NCI-H2029 treated with DMSO at 0.1 percent for 48 hours (cell line): ENCODE measurements at regions not wholly inside any gene's neighbourhood (a gene's known extent, or its start where the extent isn't known, plus 50 kb on each side); places are given as distances from the start of the nearest gene placed in this dataset.
A peak's percentile ranks its signal among the peaks of the same experiment; 100 is the strongest.
"Not testable (repeated sequence)": the region's sequence is repeated elsewhere in the genome, so short reads cannot be mapped to it uniquely, and the experiment has no call there.

Experiments used
- DNase-seq: peaks from one replicate; lab custom pipeline; 2025; lab: John Stamatoyannopoulos, UW

DNA sequence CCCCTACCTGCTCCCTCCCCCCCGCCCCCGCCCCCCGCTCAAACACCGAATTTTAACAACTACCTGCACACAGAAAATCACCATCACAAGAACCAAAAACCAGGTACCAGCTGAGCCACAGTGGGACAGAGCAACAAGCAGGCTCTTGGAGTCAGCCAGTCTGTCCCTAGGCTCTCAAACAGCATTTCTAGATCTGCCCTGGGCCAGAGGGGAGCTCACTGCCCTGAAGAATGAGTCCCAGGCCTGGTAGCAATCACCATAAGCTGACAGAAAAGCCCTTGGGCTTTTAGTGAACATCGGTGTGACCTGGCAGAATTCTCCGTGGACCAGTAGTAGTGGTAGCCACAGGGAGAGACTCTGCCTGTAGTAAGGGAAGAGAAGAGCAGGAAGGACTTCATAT lies 58.3 kb downstream of the C11orf87 start:
- DNase-seq, result no peak

DNA sequence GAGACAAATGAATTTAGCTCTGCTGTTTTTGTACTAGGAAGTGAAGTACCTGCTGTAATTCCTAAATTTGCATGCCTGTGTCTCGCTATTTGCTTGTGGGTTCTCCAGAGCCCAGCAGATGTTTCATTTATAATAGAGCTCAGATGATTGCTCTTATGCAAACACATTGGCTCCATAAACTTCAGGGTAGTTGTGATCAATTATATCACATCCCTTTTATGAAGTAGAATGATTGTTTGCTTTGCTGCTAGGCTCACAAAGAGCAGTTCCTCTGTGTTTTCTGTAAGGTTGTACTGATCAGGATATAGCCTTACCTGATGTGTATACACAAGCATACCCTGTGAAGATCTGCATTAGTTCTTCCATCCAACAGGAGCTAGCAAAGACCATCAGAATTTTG lies 64.1 kb downstream of the C11orf87 start:
- peak; percentile 87 for DNase-seq

DNA sequence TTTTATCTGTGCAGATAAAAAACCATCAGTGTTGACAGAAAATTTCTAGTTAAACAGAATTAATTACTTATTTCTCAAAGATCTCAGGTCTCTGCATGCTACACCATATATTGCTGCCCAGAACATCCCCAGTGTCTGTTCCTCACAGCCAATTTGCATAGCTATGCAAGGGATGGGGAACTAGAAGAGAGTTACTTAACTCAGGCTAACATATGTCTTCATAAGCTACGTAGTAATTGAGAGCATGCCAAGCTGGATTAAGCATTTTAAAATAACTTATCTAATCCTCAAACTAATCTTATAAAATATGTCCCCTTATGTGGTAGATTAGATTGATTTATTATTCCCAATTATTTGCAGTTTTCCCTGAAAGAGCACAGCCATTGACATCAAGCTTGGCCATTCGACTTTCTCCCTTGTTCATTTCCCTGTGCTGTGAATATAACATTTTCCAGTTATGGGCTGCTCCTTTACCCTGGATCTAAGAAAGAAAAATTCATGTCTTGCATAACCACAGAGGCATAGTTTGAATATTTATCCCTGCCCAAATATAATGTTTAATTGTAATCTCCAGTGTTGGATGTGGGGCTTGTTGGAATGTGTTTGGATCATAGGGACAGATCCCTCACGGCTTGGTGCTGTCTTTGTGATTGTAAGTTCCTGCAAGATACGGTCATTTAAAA lies 69.1 kb downstream of the C11orf87 start:
- DNase-seq, result no peak

DNA sequence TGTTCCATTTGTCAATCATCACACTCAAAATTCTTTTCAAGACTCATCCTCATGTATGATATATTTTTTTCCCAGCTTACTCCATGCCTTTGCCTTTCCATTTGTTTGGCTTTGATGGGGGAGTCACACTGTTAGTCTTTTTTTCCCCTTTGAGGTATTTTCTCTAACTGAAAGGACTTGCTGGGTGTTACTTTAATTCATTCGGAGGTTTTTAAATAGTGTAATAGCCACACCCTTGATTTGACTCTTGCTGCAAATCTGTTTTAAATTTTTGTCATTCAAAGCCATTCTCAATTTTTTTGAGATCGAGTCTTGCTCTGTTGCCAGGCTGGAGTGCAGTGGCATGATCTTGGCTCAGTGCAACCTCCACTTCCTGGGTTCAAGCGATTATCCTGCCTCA lies 84.1 kb downstream of the C11orf87 start:
- DNase-seq, result no peak

DNA sequence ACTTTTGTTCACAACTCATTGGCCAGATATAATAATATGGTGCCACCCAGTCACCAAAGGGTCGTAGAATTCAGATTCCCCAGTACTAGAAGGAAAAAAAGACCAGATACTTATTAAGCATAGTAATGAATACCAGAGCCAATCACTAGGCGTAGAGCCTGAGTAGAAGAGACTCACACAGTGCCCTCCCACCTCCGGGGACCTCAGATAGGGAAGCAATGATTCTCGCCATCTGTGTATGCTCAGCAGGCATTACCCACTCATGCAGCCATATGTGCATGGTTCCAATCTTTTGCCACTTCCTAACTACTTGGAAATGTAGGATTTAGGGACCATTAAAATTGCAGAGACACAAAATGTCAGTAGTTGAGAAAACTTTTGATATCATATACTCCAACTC lies 85.3 kb downstream of the C11orf87 start:
- no peak for DNase-seq

DNA sequence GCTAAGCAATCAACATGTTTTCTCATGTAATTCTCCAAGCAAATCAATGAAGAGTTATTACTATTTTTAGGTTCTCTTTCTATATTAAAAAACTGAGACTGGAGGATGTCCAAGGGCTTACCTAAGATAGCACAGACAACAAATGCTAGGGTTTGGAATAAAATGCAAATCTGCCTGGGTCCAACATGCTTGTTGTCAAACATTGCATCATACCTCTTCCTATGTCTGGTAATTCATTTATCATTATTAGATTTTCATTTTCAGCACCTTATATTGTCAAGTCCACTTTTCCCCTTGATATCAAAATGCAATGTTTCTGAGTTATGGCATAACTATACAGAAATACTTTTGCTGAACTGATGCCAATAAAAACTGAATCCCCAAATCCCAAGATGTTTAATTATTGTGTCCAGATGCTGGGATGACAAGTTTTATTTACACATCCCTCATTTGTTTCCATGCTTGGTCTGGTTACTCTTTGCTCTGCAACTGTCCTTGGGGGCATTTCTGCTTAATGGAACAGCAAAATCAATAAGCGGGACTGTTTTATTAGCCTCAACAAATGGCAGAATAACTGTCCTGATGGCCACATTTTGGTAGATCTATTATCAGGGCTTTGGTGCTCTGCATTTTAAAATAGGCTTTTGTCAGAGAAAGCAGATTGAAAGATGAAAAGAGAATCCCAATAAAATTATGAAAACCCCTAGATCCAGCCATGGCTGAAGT lies 86.0 kb downstream of the C11orf87 start:
- no peak for DNase-seq

DNA sequence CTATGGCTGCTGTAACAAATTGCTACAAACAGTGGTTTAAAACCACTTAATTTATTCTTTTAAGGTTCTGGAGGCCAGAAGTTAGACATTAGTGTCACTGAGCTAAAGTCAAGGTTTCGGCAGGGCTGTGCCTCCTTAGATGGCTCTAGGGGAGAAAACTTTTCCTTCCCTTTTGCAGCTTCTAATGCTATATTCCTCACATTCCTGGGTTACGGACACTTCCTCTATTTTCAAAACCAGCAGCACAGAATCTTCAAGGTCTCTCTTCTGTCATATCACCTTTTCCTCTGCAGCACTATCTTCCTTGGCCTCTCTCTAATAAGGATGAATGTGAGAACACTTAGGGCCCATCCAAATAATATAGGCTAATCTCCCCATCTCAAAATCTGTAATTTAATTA lies 87.0 kb downstream of the C11orf87 start:
- no peak for DNase-seq

DNA sequence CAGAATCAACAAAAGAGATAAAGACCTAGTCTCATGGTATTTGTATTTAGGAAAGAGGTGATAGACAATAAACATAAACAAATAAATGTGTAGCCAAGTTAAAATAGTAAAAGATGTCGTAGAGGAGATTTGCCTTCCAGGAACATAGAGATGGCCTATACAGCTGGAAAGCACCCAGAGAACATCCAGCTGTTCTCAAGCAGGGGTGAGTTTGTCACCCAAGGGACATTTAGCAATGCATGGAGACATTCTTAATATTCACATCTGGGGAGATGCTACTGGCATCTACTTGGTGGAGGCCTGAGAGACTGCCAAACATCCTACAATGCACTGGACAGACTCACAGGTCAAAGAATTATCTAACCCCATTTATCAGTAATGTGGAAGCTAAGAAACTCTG lies 88.3 kb downstream of the C11orf87 start:
- no peak for DNase-seq

DNA sequence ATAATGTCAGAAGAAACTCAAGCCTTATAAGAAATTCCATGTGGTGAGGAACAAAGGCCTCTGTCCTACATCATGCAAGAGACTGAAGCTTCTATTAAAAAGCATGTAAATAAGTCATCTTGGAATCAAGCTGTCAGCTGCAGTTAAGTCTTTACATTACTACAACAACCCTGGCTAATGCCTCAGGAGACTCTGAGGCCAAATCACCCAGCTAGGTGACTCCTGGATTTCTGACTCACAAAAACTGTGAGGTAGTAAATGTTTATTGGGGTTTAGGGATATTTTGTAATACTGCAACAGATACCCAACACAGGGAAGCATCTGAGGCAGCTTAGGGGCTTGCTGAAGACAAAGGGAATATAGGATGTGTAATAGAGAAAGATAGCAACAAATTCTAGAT lies 89.6 kb downstream of the C11orf87 start:
- DNase-seq, result no peak

DNA sequence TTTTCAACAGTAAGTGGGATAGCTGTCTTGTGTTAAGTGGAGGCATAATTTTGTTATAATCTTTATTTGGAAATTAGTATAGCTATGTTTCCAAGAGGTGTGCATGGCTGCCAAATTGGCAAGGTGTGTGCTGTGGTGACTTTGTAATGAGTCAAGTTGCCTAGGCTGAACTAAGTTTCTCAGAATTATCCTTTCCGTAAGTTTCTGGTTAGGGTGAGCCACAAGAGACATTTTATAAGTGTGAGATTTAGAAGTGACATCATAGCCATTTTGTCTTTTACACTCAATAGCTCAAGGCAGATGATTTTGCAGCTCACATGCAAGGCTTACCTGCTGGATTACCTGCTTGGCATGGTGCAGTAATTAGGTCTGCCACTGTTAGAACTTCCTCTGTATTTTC lies 90.3 kb downstream of the C11orf87 start:
- DNase-seq, result no peak

DNA sequence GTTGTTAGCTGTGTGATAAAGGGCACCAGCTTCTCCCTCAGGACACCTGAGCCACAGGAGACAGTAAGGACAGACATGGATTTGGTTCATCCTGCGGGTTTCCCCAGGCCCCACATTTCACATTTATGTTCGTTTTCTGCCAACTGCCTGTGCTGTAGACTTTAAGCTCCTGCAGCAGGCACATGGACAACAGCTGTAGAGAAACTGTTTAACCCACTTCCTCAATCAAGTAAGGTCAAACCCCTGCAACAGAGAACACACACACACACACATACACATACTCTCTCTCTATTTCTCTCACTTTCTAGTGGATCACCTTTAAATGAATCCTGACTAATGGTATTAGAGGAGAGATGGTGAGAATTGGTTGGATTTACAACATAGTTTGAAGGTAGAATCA lies 90.7 kb downstream of the C11orf87 start:
- no peak for DNase-seq

DNA sequence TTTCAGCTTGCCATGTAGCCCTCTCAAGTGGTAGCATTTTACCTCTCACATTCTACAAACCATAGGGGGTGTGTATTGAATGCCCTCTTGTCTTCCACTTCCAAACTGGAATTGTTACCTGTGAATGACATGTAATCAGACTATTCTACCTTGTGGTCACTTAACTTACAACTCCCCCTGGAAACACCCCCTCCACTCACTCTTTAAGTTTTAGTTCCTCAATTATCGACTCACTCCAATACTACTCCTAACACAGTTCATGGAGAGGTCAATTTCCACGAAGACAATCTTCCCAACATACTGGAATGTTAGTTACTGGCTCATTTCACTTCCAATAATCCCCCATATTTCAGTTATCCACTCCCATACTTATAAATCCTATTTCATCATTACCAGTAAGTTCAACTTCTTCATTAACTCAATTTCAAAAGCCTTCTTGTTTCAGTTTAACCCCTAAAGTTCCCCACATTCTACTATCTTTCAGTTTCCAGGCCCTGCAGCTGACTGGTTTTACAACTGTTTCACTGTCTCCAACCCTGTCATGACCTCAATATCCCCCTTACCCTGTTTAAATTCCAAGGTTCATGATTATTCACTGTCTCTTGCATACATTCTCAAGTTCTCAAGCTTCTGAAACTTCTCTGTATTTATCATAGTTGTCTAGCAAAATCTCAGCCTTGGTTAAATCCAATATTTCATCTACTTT lies 92.5 kb downstream of the C11orf87 start:
- DNase-seq, result no peak

DNA sequence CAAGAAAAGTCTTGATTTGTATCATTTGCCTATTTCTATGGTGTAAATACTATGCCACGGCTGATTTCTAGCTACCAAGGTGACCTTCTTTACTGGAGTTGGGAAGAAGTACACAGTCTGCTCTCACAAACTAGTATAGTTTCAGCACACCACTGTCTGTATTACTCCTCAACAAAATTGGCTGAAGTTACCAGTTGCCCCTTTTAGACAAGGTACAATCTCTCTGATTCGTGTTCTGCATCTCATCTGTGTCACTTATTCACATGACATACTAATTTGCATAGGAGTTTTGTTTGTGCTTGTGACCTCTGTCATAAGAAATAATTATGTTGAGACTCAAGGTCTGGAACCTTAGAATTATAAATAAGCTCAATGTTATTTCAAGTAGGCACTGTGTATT lies 97.3 kb downstream of the C11orf87 start:
- DNase-seq, result no peak

DNA sequence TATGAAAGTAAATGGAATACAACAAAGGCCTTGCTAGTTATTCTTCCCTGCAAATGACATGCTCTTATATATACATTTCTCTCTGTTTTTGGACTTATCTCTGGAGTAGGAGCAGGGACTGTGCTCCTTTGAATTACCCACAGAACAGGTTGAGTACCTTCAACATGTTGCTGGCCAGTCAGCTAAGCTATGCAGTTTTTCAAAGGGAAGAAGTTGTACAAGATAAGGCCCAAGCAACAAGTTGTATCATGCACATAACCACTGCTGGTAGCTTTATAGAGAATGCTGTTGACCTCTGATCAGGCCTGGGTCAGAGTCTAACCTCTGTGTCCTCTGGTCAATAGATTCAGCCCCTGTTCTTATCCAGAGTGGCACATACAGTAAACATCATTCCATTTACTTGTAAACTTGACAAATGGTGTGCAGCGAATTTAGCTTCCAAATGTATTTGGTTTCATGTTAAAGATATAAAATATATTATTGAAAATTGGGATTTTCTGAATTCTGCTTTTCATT lies 99.6 kb downstream of the C11orf87 start:
- no peak for DNase-seq

DNA sequence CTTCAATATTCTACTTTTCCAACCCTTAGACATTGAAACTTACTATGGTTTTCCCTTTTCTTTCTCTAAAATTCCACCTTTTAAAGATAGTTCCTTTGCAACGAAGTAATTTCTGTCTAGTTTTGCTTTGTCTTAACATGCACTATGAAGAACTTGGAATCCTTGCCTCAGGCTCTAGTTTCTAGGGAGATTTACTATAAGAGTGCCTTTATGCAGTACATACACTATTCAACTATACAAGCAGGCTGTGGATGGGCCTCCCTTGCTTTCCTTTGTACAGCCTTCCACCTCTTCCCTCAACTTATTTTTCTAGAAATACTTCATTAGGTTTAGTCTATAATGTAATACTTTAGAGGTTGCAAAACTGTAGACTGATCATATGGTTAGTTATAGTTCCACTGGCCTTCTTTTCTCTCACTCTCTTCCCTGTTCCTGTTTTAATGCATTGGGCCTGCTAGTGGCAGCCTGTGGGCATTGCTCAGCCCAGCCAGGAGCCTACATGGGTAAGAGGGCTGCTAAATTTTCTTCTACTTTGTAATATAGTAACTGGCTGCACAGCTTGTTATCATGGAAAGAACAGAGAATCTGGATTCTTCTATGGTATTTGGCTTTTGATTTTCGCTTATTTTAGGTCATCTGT lies 100.2 kb downstream of the C11orf87 start:
- DNase-seq, result no peak

DNA sequence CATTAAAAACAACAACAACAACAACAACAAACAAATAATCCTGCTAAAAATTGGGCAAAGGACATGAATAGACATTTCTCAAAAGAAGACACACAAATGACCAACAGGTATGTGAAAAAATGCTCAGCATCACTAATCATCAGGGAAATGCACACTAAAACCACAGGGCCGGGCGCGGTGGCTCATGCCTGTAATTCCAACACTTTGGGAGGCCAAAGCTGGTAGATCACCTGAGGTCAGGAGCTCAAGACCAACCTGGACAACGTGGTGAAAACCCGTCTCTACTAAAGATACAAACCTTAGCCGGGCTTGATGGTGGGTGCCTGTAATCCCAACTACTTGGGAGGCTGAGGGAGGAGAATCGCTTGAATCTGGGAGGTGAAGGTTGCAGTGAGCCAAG lies 103.6 kb downstream of the C11orf87 start:
- not testable (repeated sequence) for DNase-seq

DNA sequence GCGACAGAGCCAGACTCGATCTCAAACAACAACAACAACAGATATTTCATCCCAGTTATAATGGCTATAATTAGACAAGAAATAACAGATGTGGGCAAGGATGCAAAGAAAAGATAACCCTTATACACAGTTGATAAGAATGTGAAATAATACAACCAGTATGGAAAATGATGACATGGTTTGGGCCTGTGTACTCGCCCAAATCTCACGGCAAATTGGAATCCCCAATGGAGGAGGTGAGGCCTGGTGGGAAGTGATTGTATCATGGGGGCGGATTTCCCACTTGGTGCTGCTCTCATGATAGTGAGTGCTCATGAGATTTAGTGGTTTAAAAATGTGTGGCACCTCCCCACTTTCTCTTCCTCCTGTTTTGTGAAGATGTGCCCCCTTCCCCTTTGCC lies 104.1 kb downstream of the C11orf87 start:
- DNase-seq, result no peak

DNA sequence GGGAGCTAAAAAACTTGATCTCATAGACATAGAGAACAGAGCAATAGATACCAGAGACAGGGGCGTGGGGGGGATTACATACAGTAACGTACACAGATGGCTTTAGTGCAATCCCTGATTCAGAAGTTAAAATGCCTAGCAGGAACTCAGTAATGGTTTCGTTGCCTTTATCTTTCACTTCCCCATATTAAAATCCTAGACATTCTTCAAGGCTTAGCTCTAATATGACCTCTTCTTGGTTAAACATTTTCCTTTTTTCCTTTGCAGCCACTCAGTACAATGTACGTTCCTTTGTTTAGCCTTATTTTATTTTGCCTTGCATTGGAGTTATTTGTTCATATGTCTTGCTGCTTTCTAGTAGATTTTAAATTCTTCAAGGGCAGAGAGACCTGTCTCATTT lies 104.9 kb downstream of the C11orf87 start:
- DNase-seq, result no peak

DNA sequence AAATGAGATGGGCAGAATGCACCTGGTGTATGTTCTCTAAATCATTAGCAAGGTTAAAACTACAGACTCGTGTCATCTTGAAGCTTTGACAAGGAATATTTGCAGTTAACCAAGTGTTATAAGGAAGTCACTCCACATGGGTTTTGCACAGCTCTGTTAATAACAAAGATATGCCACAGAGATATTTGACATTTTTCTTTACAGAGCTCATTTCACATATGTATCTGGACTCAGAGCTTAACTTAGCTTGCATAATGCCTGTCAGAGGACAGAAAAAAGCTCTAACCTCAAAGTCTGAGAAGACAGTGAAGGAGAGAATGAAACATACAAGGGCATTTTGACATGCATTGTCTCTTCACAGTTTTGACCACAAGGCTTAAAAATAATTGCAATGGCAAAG lies 105.5 kb downstream of the C11orf87 start:
- DNase-seq, result no peak

DNA sequence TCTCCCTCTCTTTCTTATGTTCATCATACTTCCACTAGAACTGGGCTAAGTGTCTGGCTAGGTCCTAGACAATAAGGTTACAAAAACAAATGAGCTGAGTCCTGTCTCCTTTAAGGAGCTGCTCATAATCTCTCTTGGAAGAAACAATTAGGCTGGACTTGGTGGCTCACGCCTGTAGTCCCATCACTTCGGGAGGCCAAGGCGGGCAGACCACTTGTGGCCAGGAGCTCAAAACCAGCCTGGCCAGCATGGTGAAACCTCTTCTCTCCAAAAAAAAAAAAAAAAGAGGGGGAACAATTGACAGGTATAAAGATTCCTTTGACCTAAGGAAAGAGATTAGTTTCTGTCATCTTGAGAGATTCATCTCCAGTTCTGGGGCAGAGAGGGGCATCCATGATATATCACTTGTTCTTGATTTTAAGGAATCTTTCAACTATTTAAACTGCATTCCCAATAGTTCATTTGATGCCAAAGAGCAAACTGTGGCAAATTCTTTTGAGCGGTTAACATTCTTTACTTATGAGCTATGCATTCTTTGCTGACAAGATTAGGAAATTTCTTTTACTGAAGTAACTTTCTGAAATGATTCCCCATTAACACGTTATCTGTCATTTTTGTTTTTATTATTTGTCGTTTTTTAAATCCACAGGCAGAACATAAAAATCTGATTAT lies 125.5 kb downstream of the C11orf87 start:
- DNase-seq, result no peak

DNA sequence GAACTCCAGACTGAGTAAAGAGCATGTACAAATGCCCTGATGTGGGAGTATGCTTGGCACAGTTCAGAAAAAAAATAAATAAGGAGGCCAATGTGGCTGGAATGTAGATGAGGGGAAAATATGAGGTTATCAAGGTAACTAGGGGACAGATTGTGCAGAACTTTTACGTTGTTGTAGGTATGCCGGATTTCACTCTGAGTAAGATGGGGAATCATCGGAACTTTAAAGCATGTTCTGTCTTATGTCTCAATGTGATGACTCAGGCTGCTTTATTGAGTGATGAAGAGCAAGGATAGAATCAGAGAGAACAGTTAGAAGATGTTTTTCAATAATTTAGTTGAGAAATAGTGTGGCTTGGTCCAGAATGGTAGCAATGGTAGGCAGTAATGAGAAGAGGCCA lies 130.4 kb downstream of the C11orf87 start:
- no peak for DNase-seq

DNA sequence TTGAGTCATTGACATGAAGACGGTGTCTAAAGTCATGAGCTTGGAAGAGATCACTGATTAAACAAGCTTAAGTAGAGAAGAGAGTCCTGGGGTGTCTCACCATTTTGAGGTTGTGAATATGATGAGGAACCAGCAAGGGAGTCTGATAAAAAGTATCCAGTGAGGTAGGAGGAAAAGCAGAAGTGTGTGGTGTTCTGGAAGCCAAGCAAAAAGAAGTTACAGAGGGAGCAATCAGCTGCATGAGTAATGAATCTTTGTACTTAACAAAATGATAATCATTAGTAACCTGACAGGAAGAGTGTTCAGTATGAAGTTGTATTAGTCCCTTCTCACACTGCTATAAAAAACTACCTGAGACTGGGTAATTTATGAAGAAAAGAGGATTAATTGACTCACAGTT lies 131.3 kb downstream of the C11orf87 start:
- DNase-seq, result no peak
